Brain pericyte (primary cell): ENCODE measurements at regions not wholly inside any gene's neighbourhood (a gene's known extent, or its start where the extent isn't known, plus 50 kb on each side); places are given as distances from the start of the nearest gene placed in this dataset.
"Not testable (repeated sequence)": the region's sequence is repeated elsewhere in the genome, so short reads cannot be mapped to it uniquely, and the experiment has no call there.

Experiments
- DNase-seq: peaks from one replicate; pipeline ENCODE4 v3.0.0-alpha.2; 2012; ENCODE audit warnings: low read depth, low spot score

- DNase-seq, result no peak
Observed at GRCh38 chr3:13248640-13249039, 171.5 kb downstream of the NUP210 start.

- DNase-seq, result no peak
Observed at GRCh38 chr3:13245615-13245978, 172.4 kb upstream of the IQSEC1 start.

- DNase-seq, result no peak
Observed at GRCh38 chr3:13243586-13243985, 170.4 kb upstream of the IQSEC1 start.

- no peak for DNase-seq
Observed at GRCh38 chr3:13242364-13242737, 169.1 kb upstream of the IQSEC1 start.

GRCh38 chr3:13241621-13242363 lies 168.6 kb upstream of the IQSEC1 start:
- no peak for DNase-seq

GRCh38 chr3:13240928-13241618 lies 167.8 kb upstream of the IQSEC1 start:
- no peak for DNase-seq

- no peak for DNase-seq
Observed at GRCh38 chr3:13239467-13239760, 166.2 kb upstream of the IQSEC1 start.

- DNase-seq, result no peak
Observed at GRCh38 chr3:13238687-13239466, 165.6 kb upstream of the IQSEC1 start.

GRCh38 chr3:13237776-13238490 lies 164.7 kb upstream of the IQSEC1 start:
- no peak for DNase-seq

GRCh38 chr3:13236557-13237173 lies 163.4 kb upstream of the IQSEC1 start:
- DNase-seq, result no peak

- no peak for DNase-seq
Observed at GRCh38 chr3:13235897-13236296, 162.7 kb upstream of the IQSEC1 start.

GRCh38 chr3:13235079-13235478 lies 161.8 kb upstream of the IQSEC1 start:
- no peak for DNase-seq

GRCh38 chr3:13234666-13235065 lies 161.4 kb upstream of the IQSEC1 start:
- DNase-seq, result no peak

- DNase-seq, result no peak
Observed at GRCh38 chr3:13233487-13234485, 160.6 kb upstream of the IQSEC1 start.

- DNase-seq, result no peak
Observed at GRCh38 chr3:13231781-13232666, 158.8 kb upstream of the IQSEC1 start.

- no peak for DNase-seq
Observed at GRCh38 chr3:13229273-13229949, 156.2 kb upstream of the IQSEC1 start.

GRCh38 chr3:13228584-13228983 lies 155.4 kb upstream of the IQSEC1 start:
- no peak for DNase-seq

GRCh38 chr3:13228169-13228568 lies 154.9 kb upstream of the IQSEC1 start:
- DNase-seq, result not testable (repeated sequence)
